ENCODE measurements at regions not wholly inside any gene's neighbourhood (a gene's known extent, or its start where the extent isn't known, plus 50 kb on each side); places are given as distances from the start of the nearest gene placed in this dataset.

DNA sequence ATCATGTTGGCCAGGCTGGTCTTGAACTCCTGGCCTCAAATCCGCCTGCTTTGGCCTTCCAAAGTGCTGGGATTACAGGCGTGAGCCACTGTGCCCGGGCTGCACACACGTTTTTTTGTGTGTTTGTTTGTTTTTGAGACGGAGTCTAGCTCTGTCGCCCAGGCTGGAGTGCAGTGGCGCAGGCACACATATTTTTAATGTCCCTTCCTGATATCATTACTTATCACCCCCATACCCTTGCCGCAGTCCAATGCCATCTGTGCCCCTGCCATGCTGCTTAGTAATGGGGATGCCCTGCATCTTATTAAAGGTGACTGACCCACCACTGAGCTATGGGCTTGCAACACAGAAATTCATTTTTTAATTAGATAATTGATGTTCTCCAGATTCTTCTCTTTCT, 180.7 kb downstream of the TEX36 start:
- Histone ChIP-seq H3K9me3 (no peaks in the 10 kb centered on the region), H3K4me1 (no peaks in the 10 kb centered on the region), H3K36me3 (no peaks in the 10 kb centered on the region), H3K4me3 (no peak overlapping the region), H3K27ac (no peak overlapping the region), H3K27me3 (replicated peaks in 1 of 7) (peaks cover 0 to 23% (median 0%) of the 10 kb centered on the region in 7 donors)
- DNase-seq = no peak
- intact Hi-C loops (cut with DNase I; ENCODE audit: low total_unique reads) = no loop called here
- TF ChIP-seq POLR2AphosphoS5 (IDR thresholded peaks at IDR 0.05) (no peak), POLR2A (IDR thresholded peaks at IDR 0.05) (no peak)
- TF ChIP-seq, protein P1, sequence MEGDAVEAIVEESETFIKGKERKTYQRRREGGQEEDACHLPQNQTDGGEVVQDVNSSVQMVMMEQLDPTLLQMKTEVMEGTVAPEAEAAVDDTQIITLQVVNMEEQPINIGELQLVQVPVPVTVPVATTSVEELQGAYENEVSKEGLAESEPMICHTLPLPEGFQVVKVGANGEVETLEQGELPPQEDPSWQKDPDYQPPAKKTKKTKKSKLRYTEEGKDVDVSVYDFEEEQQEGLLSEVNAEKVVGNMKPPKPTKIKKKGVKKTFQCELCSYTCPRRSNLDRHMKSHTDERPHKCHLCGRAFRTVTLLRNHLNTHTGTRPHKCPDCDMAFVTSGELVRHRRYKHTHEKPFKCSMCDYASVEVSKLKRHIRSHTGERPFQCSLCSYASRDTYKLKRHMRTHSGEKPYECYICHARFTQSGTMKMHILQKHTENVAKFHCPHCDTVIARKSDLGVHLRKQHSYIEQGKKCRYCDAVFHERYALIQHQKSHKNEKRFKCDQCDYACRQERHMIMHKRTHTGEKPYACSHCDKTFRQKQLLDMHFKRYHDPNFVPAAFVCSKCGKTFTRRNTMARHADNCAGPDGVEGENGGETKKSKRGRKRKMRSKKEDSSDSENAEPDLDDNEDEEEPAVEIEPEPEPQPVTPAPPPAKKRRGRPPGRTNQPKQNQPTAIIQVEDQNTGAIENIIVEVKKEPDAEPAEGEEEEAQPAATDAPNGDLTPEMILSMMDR (IDR thresholded peaks at IDR 0.05 in 8 of 11, conservative IDR thresholded peaks at IDR 0.05 in 3 of 11) = no peak
- WGBS, 5 donors = 82 to 93% (median 85%) methylated on average over 8 of the region's 8 CpGs

DNA sequence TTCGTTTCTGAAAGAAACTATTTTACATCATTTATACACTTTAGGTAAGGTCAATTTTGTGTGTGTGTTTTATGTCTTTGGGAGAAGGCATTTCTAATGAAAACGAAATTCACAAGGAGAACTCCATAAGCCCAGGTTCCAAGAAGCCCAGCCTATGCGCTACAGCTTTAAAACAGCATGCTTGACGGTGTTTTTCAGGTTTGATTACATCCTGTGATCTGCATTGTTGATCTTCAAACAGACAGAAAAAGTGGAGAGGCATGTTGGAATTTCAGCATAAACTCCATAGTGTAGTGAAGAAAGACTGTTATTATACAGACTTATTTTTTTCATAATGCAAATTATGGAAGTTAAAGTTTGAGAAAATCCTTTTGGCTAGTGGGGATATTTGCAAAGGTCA, 187.6 kb downstream of the TEX36 start:
- 76 to 87% (median 85%) methylated on average over 4 of the region's 4 CpGs for WGBS, 5 donors
- no peaks in the 10 kb centered on the region for H3K4me1 ChIP-seq
- no peak for TF ChIP-seq POLR2A (IDR thresholded peaks at IDR 0.05)
- TF ChIP-seq, protein P1 (IDR thresholded peaks at IDR 0.05 in 8 of 11, conservative IDR thresholded peaks at IDR 0.05 in 3 of 11) = no peak
- TF ChIP-seq POLR2AphosphoS5 (IDR thresholded peaks at IDR 0.05) = no peak
- intact Hi-C loops (cut with DNase I; ENCODE audit: low total_unique reads) = no loop called here
- H3K9me3 ChIP-seq = no peaks in the 10 kb centered on the region
- no peaks in the 10 kb centered on the region for H3K36me3 ChIP-seq
- DNase-seq = no peak
- peaks cover 0 to 40% (median 0%) of the 10 kb centered on the region in 7 donors for H3K27me3 ChIP-seq (replicated peaks in 1 of 7)
- H3K27ac ChIP-seq = no peak overlapping the region
- H3K4me3 ChIP-seq = no peak overlapping the region

DNA sequence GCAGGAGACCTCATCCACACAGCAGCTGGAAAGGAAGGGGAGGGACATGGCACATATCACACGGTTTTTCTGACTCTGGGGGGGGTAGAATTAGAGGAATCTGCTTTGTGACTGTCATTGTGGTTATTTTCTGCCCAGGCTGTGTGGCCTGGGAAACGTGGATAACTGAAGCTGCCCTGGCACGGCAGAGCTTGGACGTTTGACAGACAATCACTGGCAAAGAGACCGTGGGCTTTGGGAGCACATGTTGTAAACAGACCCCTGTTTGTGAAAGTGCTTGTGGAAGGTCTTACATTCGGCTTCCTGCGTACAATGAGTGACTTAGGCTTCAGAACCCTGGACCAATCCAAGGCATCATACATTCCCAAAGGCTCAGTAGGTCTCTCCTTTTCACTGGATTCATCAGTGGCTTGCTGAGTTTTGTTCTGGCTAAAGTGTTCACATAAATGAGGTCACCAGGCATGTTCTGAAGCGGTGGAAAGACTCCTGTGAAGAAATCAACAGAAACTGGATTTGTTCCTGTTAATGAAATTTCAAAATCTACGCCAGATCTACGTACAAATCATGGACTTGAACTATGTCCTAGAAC, 188.2 kb downstream of the TEX36 start:
- Histone ChIP-seq H3K4me1 (peaks cover 0 to 2% (median under 1%) of the 10 kb centered on the region in 6 donors), H3K27ac (no peak overlapping the region), H3K36me3 (no peaks in the 10 kb centered on the region), H3K27me3 (replicated peaks in 1 of 7) (peaks cover 0 to 46% (median 0%) of the 10 kb centered on the region in 7 donors), H3K4me3 (no peak overlapping the region), H3K9me3 (no peaks in the 10 kb centered on the region)
- no peak for DNase-seq
- 75 to 78% (median 77%) methylated on average over 8 to 10 of the region's 10 CpGs for WGBS, 5 donors
- TF ChIP-seq POLR2AphosphoS5 (IDR thresholded peaks at IDR 0.05) = no peak
- no peak for TF ChIP-seq POLR2A (IDR thresholded peaks at IDR 0.05)
- TF ChIP-seq, protein P1 (IDR thresholded peaks at IDR 0.05 in 8 of 11, conservative IDR thresholded peaks at IDR 0.05 in 3 of 11) = no peak
- intact Hi-C loops (cut with DNase I; ENCODE audit: low total_unique reads) = no loop called here

DNA sequence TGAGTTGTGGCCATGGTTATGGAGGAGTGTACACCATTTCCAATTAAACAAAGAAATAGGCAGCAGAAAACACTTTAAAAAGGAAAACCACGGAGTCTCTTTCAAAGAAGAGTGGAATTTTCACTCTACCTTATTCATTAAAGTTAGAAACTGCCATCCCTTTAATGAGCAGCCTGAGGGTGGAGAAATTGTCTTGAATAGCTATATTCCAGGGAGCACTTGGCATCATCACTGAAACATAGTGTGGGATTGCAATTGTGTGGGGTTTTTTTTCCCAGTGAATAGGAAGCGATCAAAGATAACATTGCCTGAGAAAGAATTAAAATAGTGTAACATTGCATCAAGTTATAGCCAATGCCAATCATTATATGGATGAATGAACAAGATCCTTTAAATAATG, 191.6 kb downstream of the TEX36 start:
- H3K36me3 ChIP-seq = no peaks in the 10 kb centered on the region
- no peak for DNase-seq
- H3K4me1 ChIP-seq = peaks cover 0 to 8% (median 2%) of the 10 kb centered on the region in 6 donors
- no peak overlapping the region for H3K27ac ChIP-seq
- peaks cover 0 to 50% (median 0%) of the 10 kb centered on the region in 7 donors for H3K27me3 ChIP-seq (replicated peaks in 1 of 7)
- 74 to 87% (median 79%) methylated on average over 2 of the region's 2 CpGs for WGBS, 5 donors
- no peak overlapping the region for H3K4me3 ChIP-seq
- no peaks in the 10 kb centered on the region for H3K9me3 ChIP-seq
- intact Hi-C loops (cut with DNase I; ENCODE audit: low total_unique reads) = no loop called here
- TF ChIP-seq POLR2AphosphoS5 (IDR thresholded peaks at IDR 0.05) (no peak), POLR2A (IDR thresholded peaks at IDR 0.05) (no peak)
- TF ChIP-seq, protein P1 (IDR thresholded peaks at IDR 0.05 in 8 of 11, conservative IDR thresholded peaks at IDR 0.05 in 3 of 11) = no peak
